ENCODE measurements at regions not wholly inside any gene's neighbourhood (a gene's known extent, or its start where the extent isn't known, plus 50 kb on each side); places are given as distances from the start of the nearest gene placed in this dataset.

DNA sequence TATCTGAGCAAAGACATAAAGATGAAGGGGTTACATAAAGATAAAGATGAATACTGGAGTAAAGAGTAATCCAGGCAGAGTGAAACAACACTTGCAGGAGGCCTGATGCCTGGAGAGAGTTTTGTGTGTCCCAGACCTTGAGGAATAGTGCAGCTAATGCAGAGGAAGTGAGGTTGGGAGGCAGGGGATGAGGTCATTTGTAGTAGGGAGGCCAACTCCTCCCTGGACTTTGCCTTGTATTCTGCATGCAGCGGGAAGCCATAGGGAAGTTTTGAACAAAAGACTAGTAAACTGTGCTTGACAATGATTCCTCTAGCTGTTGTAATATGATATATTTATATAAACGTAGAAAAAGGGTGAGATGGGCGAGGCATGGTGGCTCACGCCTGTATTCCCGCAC lies 356.6 kb downstream of the KCNJ2 start:
- H3K4me2 ChIP-seq: no peak overlapping the region
- H3K4me1 ChIP-seq (ENCODE audit: insufficient read depth): no peaks in the 10 kb centered on the region
- TF ChIP-seq, protein P1, sequence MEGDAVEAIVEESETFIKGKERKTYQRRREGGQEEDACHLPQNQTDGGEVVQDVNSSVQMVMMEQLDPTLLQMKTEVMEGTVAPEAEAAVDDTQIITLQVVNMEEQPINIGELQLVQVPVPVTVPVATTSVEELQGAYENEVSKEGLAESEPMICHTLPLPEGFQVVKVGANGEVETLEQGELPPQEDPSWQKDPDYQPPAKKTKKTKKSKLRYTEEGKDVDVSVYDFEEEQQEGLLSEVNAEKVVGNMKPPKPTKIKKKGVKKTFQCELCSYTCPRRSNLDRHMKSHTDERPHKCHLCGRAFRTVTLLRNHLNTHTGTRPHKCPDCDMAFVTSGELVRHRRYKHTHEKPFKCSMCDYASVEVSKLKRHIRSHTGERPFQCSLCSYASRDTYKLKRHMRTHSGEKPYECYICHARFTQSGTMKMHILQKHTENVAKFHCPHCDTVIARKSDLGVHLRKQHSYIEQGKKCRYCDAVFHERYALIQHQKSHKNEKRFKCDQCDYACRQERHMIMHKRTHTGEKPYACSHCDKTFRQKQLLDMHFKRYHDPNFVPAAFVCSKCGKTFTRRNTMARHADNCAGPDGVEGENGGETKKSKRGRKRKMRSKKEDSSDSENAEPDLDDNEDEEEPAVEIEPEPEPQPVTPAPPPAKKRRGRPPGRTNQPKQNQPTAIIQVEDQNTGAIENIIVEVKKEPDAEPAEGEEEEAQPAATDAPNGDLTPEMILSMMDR (conservative IDR thresholded peaks at IDR 0.05; ENCODE audit: low read depth in 2 of 2): no peak
- TF ChIP-seq ZNF114 (CRISPR knock-in tag; IDR thresholded peaks at IDR 0.05) (no peak), NANOG (IDR thresholded peaks at IDR 0.05; ENCODE audit: borderline replicate concordance) (no peak), CREB1 (CRISPR knock-in tag; IDR thresholded peaks at IDR 0.05; ENCODE audit: low read depth) (no peak), POLR2AphosphoS5 (IDR thresholded peaks at IDR 0.05; ENCODE audit: low read depth) (no peak), ZNF331 (CRISPR knock-in tag; IDR thresholded peaks at IDR 0.05; ENCODE audit: low read depth) (no peak), EZH2 (IDR thresholded peaks at IDR 0.05; ENCODE audit: low read depth, unreplicated experiment) (no peak), STAT1 (IDR thresholded peaks at IDR 0.05; ENCODE audit: unreplicated experiment) (no peak), EZH2phosphoT487 (IDR thresholded peaks at IDR 0.05; ENCODE audit: unreplicated experiment) (no peak), JUNB (IDR thresholded peaks at IDR 0.05; ENCODE audit: unreplicated experiment) (no peak)
- TF ChIP-seq, protein P2, sequence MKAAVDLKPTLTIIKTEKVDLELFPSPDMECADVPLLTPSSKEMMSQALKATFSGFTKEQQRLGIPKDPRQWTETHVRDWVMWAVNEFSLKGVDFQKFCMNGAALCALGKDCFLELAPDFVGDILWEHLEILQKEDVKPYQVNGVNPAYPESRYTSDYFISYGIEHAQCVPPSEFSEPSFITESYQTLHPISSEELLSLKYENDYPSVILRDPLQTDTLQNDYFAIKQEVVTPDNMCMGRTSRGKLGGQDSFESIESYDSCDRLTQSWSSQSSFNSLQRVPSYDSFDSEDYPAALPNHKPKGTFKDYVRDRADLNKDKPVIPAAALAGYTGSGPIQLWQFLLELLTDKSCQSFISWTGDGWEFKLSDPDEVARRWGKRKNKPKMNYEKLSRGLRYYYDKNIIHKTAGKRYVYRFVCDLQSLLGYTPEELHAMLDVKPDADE (IDR thresholded peaks at IDR 0.05): no peak
- TF ChIP-seq, protein P3, sequence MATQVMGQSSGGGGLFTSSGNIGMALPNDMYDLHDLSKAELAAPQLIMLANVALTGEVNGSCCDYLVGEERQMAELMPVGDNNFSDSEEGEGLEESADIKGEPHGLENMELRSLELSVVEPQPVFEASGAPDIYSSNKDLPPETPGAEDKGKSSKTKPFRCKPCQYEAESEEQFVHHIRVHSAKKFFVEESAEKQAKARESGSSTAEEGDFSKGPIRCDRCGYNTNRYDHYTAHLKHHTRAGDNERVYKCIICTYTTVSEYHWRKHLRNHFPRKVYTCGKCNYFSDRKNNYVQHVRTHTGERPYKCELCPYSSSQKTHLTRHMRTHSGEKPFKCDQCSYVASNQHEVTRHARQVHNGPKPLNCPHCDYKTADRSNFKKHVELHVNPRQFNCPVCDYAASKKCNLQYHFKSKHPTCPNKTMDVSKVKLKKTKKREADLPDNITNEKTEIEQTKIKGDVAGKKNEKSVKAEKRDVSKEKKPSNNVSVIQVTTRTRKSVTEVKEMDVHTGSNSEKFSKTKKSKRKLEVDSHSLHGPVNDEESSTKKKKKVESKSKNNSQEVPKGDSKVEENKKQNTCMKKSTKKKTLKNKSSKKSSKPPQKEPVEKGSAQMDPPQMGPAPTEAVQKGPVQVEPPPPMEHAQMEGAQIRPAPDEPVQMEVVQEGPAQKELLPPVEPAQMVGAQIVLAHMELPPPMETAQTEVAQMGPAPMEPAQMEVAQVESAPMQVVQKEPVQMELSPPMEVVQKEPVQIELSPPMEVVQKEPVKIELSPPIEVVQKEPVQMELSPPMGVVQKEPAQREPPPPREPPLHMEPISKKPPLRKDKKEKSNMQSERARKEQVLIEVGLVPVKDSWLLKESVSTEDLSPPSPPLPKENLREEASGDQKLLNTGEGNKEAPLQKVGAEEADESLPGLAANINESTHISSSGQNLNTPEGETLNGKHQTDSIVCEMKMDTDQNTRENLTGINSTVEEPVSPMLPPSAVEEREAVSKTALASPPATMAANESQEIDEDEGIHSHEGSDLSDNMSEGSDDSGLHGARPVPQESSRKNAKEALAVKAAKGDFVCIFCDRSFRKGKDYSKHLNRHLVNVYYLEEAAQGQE (IDR thresholded peaks at IDR 0.05; ENCODE audit: unreplicated experiment): no peak
- TF ChIP-seq, protein P4, sequence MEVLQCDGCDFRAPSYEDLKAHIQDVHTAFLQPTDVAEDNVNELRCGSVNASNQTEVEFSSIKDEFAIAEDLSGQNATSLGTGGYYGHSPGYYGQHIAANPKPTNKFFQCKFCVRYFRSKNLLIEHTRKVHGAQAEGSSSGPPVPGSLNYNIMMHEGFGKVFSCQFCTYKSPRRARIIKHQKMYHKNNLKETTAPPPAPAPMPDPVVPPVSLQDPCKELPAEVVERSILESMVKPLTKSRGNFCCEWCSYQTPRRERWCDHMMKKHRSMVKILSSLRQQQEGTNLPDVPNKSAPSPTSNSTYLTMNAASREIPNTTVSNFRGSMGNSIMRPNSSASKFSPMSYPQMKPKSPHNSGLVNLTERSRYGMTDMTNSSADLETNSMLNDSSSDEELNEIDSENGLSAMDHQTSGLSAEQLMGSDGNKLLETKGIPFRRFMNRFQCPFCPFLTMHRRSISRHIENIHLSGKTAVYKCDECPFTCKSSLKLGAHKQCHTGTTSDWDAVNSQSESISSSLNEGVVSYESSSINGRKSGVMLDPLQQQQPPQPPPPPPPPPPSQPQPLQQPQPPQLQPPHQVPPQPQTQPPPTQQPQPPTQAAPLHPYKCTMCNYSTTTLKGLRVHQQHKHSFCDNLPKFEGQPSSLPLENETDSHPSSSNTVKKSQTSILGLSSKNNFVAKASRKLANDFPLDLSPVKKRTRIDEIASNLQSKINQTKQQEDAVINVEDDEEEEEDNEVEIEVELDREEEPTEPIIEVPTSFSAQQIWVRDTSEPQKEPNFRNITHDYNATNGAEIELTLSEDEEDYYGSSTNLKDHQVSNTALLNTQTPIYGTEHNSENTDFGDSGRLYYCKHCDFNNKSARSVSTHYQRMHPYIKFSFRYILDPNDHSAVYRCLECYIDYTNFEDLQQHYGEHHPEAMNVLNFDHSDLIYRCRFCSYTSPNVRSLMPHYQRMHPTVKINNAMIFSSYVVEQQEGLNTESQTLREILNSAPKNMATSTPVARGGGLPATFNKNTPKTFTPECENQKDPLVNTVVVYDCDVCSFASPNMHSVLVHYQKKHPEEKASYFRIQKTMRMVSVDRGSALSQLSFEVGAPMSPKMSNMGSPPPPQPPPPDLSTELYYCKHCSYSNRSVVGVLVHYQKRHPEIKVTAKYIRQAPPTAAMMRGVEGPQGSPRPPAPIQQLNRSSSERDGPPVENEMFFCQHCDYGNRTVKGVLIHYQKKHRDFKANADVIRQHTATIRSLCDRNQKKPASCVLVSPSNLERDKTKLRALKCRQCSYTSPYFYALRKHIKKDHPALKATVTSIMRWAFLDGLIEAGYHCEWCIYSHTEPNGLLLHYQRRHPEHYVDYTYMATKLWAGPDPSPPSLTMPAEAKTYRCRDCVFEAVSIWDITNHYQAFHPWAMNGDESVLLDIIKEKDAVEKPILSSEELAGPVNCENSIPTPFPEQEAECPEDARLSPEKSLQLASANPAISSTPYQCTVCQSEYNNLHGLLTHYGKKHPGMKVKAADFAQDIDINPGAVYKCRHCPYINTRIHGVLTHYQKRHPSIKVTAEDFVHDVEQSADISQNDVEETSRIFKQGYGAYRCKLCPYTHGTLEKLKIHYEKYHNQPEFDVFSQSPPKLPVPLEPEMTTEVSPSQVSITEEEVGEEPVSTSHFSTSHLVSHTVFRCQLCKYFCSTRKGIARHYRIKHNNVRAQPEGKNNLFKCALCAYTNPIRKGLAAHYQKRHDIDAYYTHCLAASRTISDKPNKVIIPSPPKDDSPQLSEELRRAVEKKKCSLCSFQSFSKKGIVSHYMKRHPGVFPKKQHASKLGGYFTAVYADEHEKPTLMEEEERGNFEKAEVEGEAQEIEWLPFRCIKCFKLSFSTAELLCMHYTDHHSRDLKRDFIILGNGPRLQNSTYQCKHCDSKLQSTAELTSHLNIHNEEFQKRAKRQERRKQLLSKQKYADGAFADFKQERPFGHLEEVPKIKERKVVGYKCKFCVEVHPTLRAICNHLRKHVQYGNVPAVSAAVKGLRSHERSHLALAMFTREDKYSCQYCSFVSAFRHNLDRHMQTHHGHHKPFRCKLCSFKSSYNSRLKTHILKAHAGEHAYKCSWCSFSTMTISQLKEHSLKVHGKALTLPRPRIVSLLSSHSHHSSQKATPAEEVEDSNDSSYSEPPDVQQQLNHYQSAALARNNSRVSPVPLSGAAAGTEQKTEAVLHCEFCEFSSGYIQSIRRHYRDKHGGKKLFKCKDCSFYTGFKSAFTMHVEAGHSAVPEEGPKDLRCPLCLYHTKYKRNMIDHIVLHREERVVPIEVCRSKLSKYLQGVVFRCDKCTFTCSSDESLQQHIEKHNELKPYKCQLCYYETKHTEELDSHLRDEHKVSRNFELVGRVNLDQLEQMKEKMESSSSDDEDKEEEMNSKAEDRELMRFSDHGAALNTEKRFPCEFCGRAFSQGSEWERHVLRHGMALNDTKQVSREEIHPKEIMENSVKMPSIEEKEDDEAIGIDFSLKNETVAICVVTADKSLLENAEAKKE (CRISPR knock-in tag; IDR thresholded peaks at IDR 0.05): no peak
- H4K20me1 ChIP-seq (replicated peaks; ENCODE audit: insufficient read depth): no peaks in the 10 kb centered on the region
- H3K79me2 ChIP-seq (replicated peaks; ENCODE audit: insufficient read depth): no peaks in the 10 kb centered on the region
- H2AFZ ChIP-seq: no peak overlapping the region
- H3K4me3 ChIP-seq: no peak overlapping the region
- H3K27me3 ChIP-seq (ENCODE audit: insufficient read depth): no peaks in the 10 kb centered on the region
- H3K9me2 ChIP-seq (ENCODE audit: insufficient read depth): no peaks in the 10 kb centered on the region
- no peak overlapping the region for H3K27ac ChIP-seq (ENCODE audit: low read depth)
- DNase-seq (ENCODE audit: low spot score) (no peak), ATAC-seq (no peak)
- H3K27ac Mint-ChIP-seq: no peak overlapping the region
- H3K4me1 Mint-ChIP-seq: no peaks in the 10 kb centered on the region
- no peak overlapping the region for H3K4me3 Mint-ChIP-seq
- H3K36me3 Mint-ChIP-seq (ENCODE audit: low read depth): no peaks in the 10 kb centered on the region
- no peaks in the 10 kb centered on the region for H3F3A ChIP-seq (replicated peaks; ENCODE audit: low read depth)
- H3K36me3 ChIP-seq (ENCODE audit: insufficient read depth): no peaks in the 10 kb centered on the region
- H3K9me3 Mint-ChIP-seq: no peaks in the 10 kb centered on the region
- H3K27me3 Mint-ChIP-seq (ENCODE audit: insufficient read depth, low read depth, poor library complexity): no peaks in the 10 kb centered on the region

All from GM23338 (cell line).